HCT116 (cell line): ENCODE measurements at regions not wholly inside any gene's neighbourhood (a gene's known extent, or its start where the extent isn't known, plus 50 kb on each side); places are given as distances from the start of the nearest gene placed in this dataset.

Source experiments
- ATAC-seq: fragments of 200-7000 bp; cut with Tn5 transposase; 2 replicates; pipeline ENCODE4 v1.9.1; 2020; ENCODE audit warnings: mild to moderate bottlenecking, moderate library complexity
- BruUV-seq: library from RNA; stranded (reverse); fragments of 400-500 nt; replicated peaks from 2 replicates; lab custom pipeline; 2021; lab: Mats Ljungman, UMichigan
- CTCF ChIA-PET: fragments of 300-600 bp; sonication (Branson Sonifier 250); formaldehyde crosslinking; loops from one replicate; lab custom pipeline; 2021; ENCODE audit warnings: antibody characterized with exemption; lab: Charles Lee
- POLR2A ChIA-PET: fragments of 300-600, 350-600 bp; sonication (Branson Sonifier 250); formaldehyde crosslinking; loops from one replicate; lab custom pipeline; 2021; ENCODE audit warnings: antibody characterized with exemption; lab: Charles Lee
- RAD21 ChIA-PET, 2 experiments: fragments of 300-600 bp; sonication (Branson Sonifier 250); formaldehyde crosslinking; loops; one replicate each; lab custom pipeline; 2023; ENCODE audit warnings: low total read pairs in 2 of 2; ENCODE audit not compliant: uncharacterized antibody in 2 of 2, unreplicated experiment in 2 of 2, low non-redundant PET in 1 of 2; lab: Charles Lee
- DNase-seq: peaks from one replicate; pipeline ENCODE4 v3.0.0-alpha.2; 2010; ENCODE audit warnings: low read depth, low spot score
- H2AFZ ChIP-seq: fragments of 200-600 bp; shearing (Covaris generic), sonication (generic); 2 replicates; pipeline ENCODE4 v1.6.1; 2017; ENCODE audit warnings: low read depth, mixed run types, mixed read lengths, antibody characterized with exemption, low read length; ENCODE audit not compliant: poor library complexity, severe bottlenecking
- H3K27ac ChIP-seq: 2 replicates; pipeline ENCODE4 v1.5.1; 2012; ENCODE audit warnings: low read depth, low read length
- H3K27me3 ChIP-seq: fragments of 200-600 bp; sonication (generic); 2 replicates; pipeline ENCODE4 v1.6.1; 2016; ENCODE audit warnings: mixed run types, low read length, mixed read lengths; ENCODE audit not compliant: insufficient read depth
- H3K36me3 ChIP-seq, 2 experiments: fragments of 200-500 bp in 1 of 2; fragments of 200-600 bp in 1 of 2; sonication (Bioruptor generic) in 1 of 2; sonication (generic) in 1 of 2; 2 replicates each; pipeline versions ENCODE4 v1.5.1 to v1.6.1; 2014 to 2016; ENCODE audit warnings: low read length in 2 of 2, inconsistent platforms in 1 of 2, mixed read lengths in 1 of 2, mixed run types in 1 of 2; ENCODE audit not compliant: insufficient read depth in 2 of 2, control insufficient read depth in 1 of 2
- H3K4me1 ChIP-seq, 2 experiments: fragments of 200-600 bp in 1 of 2; sonication (generic) in 1 of 2; 2 replicates each; pipeline versions ENCODE4 v1.5.1 to v1.6.1; 2012 to 2017; ENCODE audit warnings: low read length in 2 of 2, inconsistent platforms in 1 of 2, mild to moderate bottlenecking in 1 of 2, mixed read lengths in 1 of 2, mixed run types in 1 of 2, moderate library complexity in 1 of 2; ENCODE audit not compliant: insufficient read depth in 2 of 2, control insufficient read depth in 1 of 2
- H3K4me2 ChIP-seq: fragments of 200-600 bp; sonication (generic); 2 replicates; pipeline ENCODE4 v1.6.1; 2017; ENCODE audit warnings: mixed run types, low read length, mixed read lengths
- H3K4me3 ChIP-seq, 2 experiments: fragments of 200-600 bp in 1 of 2; sonication (generic) in 1 of 2; replicated peaks in 1 of 2; 2 replicates each; pipeline ENCODE4 v1.5.1; 2011 to 2016; ENCODE audit warnings: low read length in 2 of 2, control low read depth in 1 of 2, low read depth in 1 of 2, mild to moderate bottlenecking in 1 of 2, mixed read lengths in 1 of 2, mixed run types in 1 of 2
- H3K79me2 ChIP-seq: fragments of 200-600 bp; sonication (generic); 2 replicates; pipeline ENCODE4 v1.6.1; 2017; ENCODE audit warnings: mild to moderate bottlenecking, mixed run types, low read length, moderate library complexity, mixed read lengths; ENCODE audit not compliant: insufficient read depth
- H3K9ac ChIP-seq: fragments of 200-600 bp; sonication (generic); 2 replicates; pipeline ENCODE4 v1.6.1; 2016; ENCODE audit warnings: low read length, mixed read lengths
- H3K9me2 ChIP-seq: fragments of 200-600 bp; sonication (generic), shearing (Covaris generic); 2 replicates; pipeline ENCODE4 v1.6.1; 2017; ENCODE audit warnings: mixed run types, mild to moderate bottlenecking, moderate library complexity; ENCODE audit not compliant: insufficient read depth
- H3K9me3 ChIP-seq, 2 experiments: fragments of 200-500 bp in 1 of 2; fragments of 200-600 bp in 1 of 2; sonication (Bioruptor generic) in 1 of 2; sonication (generic) in 1 of 2; 2 replicates each; pipeline ENCODE4 v1.6.1; 2014 to 2017; ENCODE audit warnings: low read length in 2 of 2, mixed read lengths in 2 of 2, inconsistent platforms in 1 of 2, low read depth in 1 of 2, mild to moderate bottlenecking in 1 of 2, mixed run types in 1 of 2, moderate library complexity in 1 of 2; ENCODE audit not compliant: control insufficient read depth in 1 of 2, insufficient read depth in 1 of 2
- H4K20me1 ChIP-seq: fragments of 200-600 bp; sonication (generic), shearing (Covaris generic); 2 replicates; pipeline ENCODE4 v1.6.1; 2017; ENCODE audit warnings: mixed run types, mild to moderate bottlenecking, moderate library complexity; ENCODE audit not compliant: insufficient read depth
- CEBPB ChIP-seq: IDR thresholded peaks from 2 replicates; pipeline ENCODE4 v1.6.1; 2012; ENCODE audit warnings: low read depth
- ELF1 ChIP-seq: IDR thresholded peaks from 2 replicates; pipeline ENCODE4 v1.6.1; 2012; ENCODE audit warnings: low read depth, borderline replicate concordance
- EZH2 ChIP-seq: fragments of 200-600 bp; sonication (generic); IDR thresholded peaks from 2 replicates; pipeline ENCODE4 v1.6.1; 2017; ENCODE audit warnings: antibody characterized with exemption, mixed run types
- EZH2phosphoT487 ChIP-seq: fragments of 200-600 bp; IDR thresholded peaks from 2 replicates; pipeline ENCODE4 v1.6.1; 2018; ENCODE audit warnings: antibody characterized with exemption, borderline replicate concordance
- FOSL1 ChIP-seq: IDR thresholded peaks from 2 replicates; pipeline ENCODE4 v1.6.1; 2012; ENCODE audit warnings: low read depth
- POLR2A ChIP-seq: IDR thresholded peaks from 2 replicates; pipeline ENCODE4 v1.7.0; 2011; ENCODE audit warnings: borderline replicate concordance; ENCODE audit not compliant: insufficient read depth, insufficient read length; ENCODE audit errors: extremely low read depth
- POLR2AphosphoS5 ChIP-seq: IDR thresholded peaks from 2 replicates; pipeline ENCODE4 v1.6.1; 2011; ENCODE audit warnings: mild to moderate bottlenecking, low read depth, low read length, moderate library complexity
- RAD21 ChIP-seq: IDR thresholded peaks from 2 replicates; pipeline ENCODE4 v1.6.1; 2012; ENCODE audit warnings: low read depth, mild to moderate bottlenecking
- SIN3A ChIP-seq: IDR thresholded peaks from 2 replicates; pipeline ENCODE4 v1.6.1; 2012; ENCODE audit warnings: low read depth
- SP1 ChIP-seq: IDR thresholded peaks from 2 replicates; pipeline ENCODE4 v1.6.1; 2012; ENCODE audit warnings: low read depth
- SRF ChIP-seq: IDR thresholded peaks from 2 replicates; pipeline ENCODE4 v1.6.1; 2012; ENCODE audit warnings: low read depth
- TCF7L2 ChIP-seq: IDR thresholded peaks from 2 replicates; pipeline ENCODE4 v1.7.0; 2011; ENCODE audit warnings: borderline replicate concordance, inconsistent platforms; ENCODE audit not compliant: insufficient read depth, insufficient read length; ENCODE audit errors: extremely low read depth
- YY1 ChIP-seq: IDR thresholded peaks from 2 replicates; pipeline ENCODE4 v1.6.1; 2011; ENCODE audit warnings: low read length, low read depth, moderate library complexity, mild to moderate bottlenecking; ENCODE audit not compliant: insufficient replicate concordance; ENCODE audit errors: extremely low read depth
- intact Hi-C: fragments of 100-400 bp; cut with micrococcal nuclease; formaldehyde crosslinking; loops from 2 replicates; pipeline ENCODE4 v1.10.0; 2022
- TF ChIP-seq, protein P1 (sequence below): IDR thresholded peaks from 2 replicates; pipeline ENCODE4 v1.6.1; 2012
- TF ChIP-seq, protein P2 (sequence below): IDR thresholded peaks from 2 replicates; pipeline ENCODE4 v1.6.1; 2012
- TF ChIP-seq, protein P3 (sequence below): IDR thresholded peaks from 2 replicates; pipeline ENCODE4 v1.6.1; 2011; ENCODE audit warnings: mild to moderate bottlenecking, low read length, moderate library complexity; ENCODE audit not compliant: insufficient replicate concordance; ENCODE audit errors: extremely low read depth
- TF ChIP-seq, protein P4 (sequence below), 3 experiments: fragments of 200-600 bp in 1 of 3; sonication (generic) in 1 of 3; IDR thresholded peaks in 2 of 3; conservative IDR thresholded peaks in 1 of 3; 2 replicates each; pipeline ENCODE4 v1.5.1; 2012 to 2017; ENCODE audit warnings: low read depth in 2 of 3, low read length in 2 of 3, antibody characterized with exemption in 1 of 3, borderline replicate concordance in 1 of 3, control low read depth in 1 of 3, mild to moderate bottlenecking in 1 of 3, mixed read lengths in 1 of 3, mixed run types in 1 of 3, moderate library complexity in 1 of 3; ENCODE audit not compliant: insufficient read depth in 1 of 3

DNA sequence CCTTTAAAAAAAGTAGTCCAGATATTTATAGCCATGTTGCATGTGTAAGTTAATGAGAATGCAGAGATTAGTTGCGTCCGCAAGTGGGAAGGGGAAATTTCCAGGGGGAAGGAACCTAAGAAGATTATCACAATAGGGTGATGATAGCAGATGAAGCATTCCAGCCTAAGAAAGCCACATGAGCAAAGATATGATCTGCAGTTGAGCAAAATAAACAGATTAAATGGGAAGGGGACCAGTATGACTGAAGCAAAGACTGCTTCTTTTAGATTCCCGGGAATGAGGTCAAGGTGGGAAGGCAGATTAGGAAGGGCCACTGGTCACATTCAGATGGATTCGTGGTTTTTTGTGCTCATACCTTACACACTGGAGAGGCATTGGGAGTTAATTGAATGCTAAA is 154.6 kb upstream of the CDH2 start:
- Histone ChIP-seq H3K9me2 (no peaks in the 10 kb centered on the region), H2AFZ (no peak overlapping the region), H4K20me1 (no peaks in the 10 kb centered on the region), H3K4me3 (no peak overlapping the region), H3K27me3 (no peaks in the 10 kb centered on the region), H3K9me3 (no peaks in the 10 kb centered on the region), H3K79me2 (no peaks in the 10 kb centered on the region), H3K4me2 (no peak overlapping the region), H3K4me1 (no peaks in the 10 kb centered on the region), H3K36me3 (no peaks in the 10 kb centered on the region; a peak in 1 of 4 replicates), H3K27ac (no peak overlapping the region), H3K9ac (no peak overlapping the region)
- TF ChIP-seq EZH2 (no peak), SIN3A (no peak), YY1 (no peak), FOSL1 (no peak), SRF (no peak), RAD21 (no peak), EZH2phosphoT487 (no peak), POLR2AphosphoS5 (no peak), ELF1 (no peak), POLR2A (no peak), TCF7L2 (no peak)
- TF ChIP-seq, protein P1, sequence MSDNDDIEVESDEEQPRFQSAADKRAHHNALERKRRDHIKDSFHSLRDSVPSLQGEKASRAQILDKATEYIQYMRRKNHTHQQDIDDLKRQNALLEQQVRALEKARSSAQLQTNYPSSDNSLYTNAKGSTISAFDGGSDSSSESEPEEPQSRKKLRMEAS: no peak
- TF ChIP-seq, protein P2, sequence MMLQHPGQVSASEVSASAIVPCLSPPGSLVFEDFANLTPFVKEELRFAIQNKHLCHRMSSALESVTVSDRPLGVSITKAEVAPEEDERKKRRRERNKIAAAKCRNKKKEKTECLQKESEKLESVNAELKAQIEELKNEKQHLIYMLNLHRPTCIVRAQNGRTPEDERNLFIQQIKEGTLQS: no peak
- BruUV-seq: no TSS peak
- POLR2A ChIA-PET: no interaction called here
- DNase-seq (no peak), ATAC-seq (no peak)
- CTCF ChIA-PET: no interaction called here
- intact Hi-C loops: no loop called here
- RAD21 ChIA-PET: no interaction called here

DNA sequence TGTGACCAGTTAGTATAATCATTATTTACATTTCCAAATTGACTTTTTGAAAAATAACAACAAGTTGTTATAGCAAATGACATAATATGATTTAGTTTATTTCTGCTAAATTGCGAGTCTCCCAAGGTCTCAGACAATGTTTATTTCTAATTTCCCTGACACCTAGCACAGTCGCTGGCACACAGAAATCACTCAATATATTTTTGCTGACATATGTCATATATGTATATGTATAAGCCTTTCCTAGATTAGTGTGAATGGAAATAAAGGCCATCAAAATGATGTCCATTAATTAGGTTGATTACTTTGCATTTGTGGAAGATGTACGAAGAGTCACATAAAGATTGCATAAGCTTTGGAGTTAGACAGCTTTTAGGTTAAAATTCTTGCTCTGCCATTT is 136.7 kb upstream of the CDH2 start:
- intact Hi-C loops: no loop called here
- Histone ChIP-seq H3K27me3 (no peaks in the 10 kb centered on the region), H3K9me2 (no peaks in the 10 kb centered on the region), H3K4me1 (no peaks in the 10 kb centered on the region), H3K9ac (no peak overlapping the region), H3K4me3 (no peak overlapping the region), H4K20me1 (no peaks in the 10 kb centered on the region), H3K27ac (no peak overlapping the region), H2AFZ (no peak overlapping the region), H3K79me2 (no peaks in the 10 kb centered on the region), H3K36me3 (no peaks in the 10 kb centered on the region), H3K9me3 (no peaks in the 10 kb centered on the region), H3K4me2 (no peak overlapping the region)
- ChIA-PET CTCF (no interaction called here), RAD21 (no interaction called here), POLR2A (no interaction called here)
- DNase-seq (no peak), ATAC-seq (no peak)
- BruUV-seq: no TSS peak
- TF ChIP-seq EZH2phosphoT487 (no peak), SP1 (no peak), TCF7L2 (no peak), YY1 (no peak), CEBPB (no peak), ELF1 (no peak)
- TF ChIP-seq, protein P2: no peak
- TF ChIP-seq, protein P3, sequence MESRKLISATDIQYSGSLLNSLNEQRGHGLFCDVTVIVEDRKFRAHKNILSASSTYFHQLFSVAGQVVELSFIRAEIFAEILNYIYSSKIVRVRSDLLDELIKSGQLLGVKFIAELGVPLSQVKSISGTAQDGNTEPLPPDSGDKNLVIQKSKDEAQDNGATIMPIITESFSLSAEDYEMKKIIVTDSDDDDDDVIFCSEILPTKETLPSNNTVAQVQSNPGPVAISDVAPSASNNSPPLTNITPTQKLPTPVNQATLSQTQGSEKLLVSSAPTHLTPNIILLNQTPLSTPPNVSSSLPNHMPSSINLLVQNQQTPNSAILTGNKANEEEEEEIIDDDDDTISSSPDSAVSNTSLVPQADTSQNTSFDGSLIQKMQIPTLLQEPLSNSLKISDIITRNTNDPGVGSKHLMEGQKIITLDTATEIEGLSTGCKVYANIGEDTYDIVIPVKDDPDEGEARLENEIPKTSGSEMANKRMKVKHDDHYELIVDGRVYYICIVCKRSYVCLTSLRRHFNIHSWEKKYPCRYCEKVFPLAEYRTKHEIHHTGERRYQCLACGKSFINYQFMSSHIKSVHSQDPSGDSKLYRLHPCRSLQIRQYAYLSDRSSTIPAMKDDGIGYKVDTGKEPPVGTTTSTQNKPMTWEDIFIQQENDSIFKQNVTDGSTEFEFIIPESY: no peak
- TF ChIP-seq, protein P4, sequence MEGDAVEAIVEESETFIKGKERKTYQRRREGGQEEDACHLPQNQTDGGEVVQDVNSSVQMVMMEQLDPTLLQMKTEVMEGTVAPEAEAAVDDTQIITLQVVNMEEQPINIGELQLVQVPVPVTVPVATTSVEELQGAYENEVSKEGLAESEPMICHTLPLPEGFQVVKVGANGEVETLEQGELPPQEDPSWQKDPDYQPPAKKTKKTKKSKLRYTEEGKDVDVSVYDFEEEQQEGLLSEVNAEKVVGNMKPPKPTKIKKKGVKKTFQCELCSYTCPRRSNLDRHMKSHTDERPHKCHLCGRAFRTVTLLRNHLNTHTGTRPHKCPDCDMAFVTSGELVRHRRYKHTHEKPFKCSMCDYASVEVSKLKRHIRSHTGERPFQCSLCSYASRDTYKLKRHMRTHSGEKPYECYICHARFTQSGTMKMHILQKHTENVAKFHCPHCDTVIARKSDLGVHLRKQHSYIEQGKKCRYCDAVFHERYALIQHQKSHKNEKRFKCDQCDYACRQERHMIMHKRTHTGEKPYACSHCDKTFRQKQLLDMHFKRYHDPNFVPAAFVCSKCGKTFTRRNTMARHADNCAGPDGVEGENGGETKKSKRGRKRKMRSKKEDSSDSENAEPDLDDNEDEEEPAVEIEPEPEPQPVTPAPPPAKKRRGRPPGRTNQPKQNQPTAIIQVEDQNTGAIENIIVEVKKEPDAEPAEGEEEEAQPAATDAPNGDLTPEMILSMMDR (IDR thresholded peaks at IDR 0.05 in 2 of 3, conservative IDR thresholded peaks at IDR 0.05 in 1 of 3; ENCODE audit: borderline replicate concordance in 1 of 3, insufficient read depth in 1 of 3, low read depth in 2 of 3, low read length in 2 of 3): no peak
